GM06990 (cell line): ENCODE measurements at regions not wholly inside any gene's neighbourhood (a gene's known extent, or its start where the extent isn't known, plus 50 kb on each side); places are given as distances from the start of the nearest gene placed in this dataset.
A peak's percentile ranks its signal among the peaks of the same experiment; 100 is the strongest.

ENCODE experiments used
- DNase-seq: peaks from one replicate; pipeline ENCODE4 v3.0.0-alpha.2; 2011; ENCODE audit not compliant: insufficient read length; ENCODE audit errors: extremely low read depth
- H3K27me3 ChIP-seq: replicated peaks from 2 replicates; pipeline ENCODE4 v1.6.0; 2011; ENCODE audit warnings: low read length; ENCODE audit not compliant: control insufficient read depth, insufficient read depth
- H3K36me3 ChIP-seq: 2 replicates; pipeline ENCODE4 v1.5.1; 2011; ENCODE audit warnings: low read length; ENCODE audit not compliant: control insufficient read depth, insufficient read depth
- H3K4me3 ChIP-seq: replicated peaks from 2 replicates; pipeline ENCODE4 v1.5.1; 2011; ENCODE audit warnings: low read depth, mild to moderate bottlenecking, control low read depth, low read length
- TF ChIP-seq, protein P1 (sequence below): IDR thresholded peaks from 2 replicates; pipeline ENCODE4 v1.5.1; 2011; ENCODE audit warnings: low read length, control low read depth, mild to moderate bottlenecking, inconsistent platforms; ENCODE audit not compliant: insufficient read depth, poor library complexity, severe bottlenecking

DNA sequence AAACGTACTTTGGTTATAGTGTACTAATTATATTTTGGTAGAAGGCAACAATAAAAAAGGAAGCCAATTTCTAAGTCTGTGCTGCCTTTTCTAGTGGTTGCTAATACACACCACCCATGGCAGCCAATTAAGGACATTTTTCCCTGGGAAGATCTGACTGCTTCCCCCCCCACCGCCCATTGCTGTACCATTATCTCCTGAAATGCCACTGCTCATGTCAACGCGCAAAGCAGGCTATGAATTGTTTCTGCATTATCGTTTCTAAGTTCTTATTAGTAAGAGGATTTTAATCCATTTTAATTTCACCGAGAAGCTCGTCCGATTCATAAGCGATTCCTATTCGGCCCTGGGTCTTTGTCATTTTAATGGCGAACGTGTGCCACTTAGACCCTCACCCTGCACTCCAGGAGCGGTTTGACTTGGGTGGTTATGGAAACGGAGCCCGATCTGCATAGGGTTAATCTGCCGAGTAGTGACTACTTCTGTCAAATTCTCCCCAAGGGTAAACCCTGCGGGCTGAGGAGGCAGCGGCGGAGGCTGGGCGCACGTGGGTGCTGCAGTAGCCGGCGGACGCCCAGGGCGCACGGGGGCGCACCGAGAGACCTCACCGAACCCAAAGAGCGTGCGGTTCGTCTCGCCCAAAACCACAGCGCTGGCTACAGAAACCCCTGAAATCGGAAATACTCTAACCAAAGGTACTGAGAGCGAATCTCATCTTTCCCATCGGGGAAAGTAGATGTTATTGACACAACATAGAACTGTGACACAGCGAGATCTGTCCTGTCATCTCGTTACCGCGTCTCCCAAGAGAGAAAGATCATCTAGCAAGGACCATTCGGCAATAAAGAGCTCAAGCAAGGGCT is 55.8 kb upstream of the SHC3 start:
- no peaks in the 10 kb centered on the region for H3K36me3 ChIP-seq
- peak; percentile 67 for DNase-seq
- no peak overlapping the region for H3K4me3 ChIP-seq
- no peaks in the 10 kb centered on the region; the same call in 1 of the 2 replicates for H3K27me3 ChIP-seq
- TF ChIP-seq, protein P1, sequence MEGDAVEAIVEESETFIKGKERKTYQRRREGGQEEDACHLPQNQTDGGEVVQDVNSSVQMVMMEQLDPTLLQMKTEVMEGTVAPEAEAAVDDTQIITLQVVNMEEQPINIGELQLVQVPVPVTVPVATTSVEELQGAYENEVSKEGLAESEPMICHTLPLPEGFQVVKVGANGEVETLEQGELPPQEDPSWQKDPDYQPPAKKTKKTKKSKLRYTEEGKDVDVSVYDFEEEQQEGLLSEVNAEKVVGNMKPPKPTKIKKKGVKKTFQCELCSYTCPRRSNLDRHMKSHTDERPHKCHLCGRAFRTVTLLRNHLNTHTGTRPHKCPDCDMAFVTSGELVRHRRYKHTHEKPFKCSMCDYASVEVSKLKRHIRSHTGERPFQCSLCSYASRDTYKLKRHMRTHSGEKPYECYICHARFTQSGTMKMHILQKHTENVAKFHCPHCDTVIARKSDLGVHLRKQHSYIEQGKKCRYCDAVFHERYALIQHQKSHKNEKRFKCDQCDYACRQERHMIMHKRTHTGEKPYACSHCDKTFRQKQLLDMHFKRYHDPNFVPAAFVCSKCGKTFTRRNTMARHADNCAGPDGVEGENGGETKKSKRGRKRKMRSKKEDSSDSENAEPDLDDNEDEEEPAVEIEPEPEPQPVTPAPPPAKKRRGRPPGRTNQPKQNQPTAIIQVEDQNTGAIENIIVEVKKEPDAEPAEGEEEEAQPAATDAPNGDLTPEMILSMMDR: peak; percentile 46

DNA sequence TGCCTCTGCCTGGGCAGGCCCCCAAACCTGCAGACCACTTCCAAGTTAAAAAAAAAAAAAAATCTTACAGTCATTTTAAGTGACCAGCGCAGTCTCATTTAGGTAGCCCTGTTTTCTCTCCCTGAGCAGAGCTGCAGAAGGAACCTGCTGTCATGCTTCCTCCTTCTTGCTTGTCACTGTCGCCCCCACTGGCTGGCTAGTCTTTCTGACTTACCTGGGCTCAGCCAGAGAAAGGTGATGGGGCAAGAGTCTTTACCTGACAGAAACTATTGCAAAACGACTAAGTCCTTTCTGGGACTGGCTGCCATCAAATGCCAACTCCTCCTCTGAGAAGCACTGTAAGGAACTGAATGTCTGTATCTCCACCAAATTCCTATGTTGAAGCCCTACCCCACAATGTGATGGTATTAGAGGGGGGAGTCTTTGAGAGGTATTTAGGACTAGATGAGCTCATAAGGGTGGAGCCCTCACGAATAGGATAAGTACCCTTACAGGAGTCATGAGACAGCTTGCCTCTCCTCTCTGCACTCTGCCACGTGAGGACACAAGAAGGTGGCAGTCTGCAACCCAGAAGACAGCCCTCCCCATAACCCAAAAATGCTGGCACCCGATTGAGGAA is 58.4 kb upstream of the SHC3 start:
- Histone ChIP-seq H3K27me3 (no peaks in the 10 kb centered on the region; the same call in none of the 2 replicates), H3K36me3 (no peaks in the 10 kb centered on the region), H3K4me3 (no peak overlapping the region)
- TF ChIP-seq, protein P1: no peak
- DNase-seq: no peak

DNA sequence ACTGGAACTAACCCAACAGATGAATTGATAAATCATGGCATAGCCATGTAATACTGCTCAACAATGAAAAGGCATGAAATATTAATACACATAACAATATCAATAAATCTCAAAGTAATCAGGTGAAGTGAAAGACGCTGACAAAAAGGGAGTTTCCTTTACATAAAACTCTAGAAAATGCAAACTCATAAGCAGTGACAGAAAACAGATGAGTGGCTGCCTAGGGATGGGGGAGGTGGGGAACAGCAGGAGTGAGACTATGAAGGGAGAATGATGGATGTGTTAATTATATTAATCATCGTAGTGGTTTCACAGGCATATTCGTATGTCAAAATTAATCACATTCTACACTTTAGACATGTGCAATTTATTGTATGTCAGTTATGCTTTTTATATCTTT is 59.8 kb upstream of the SHC3 start:
- TF ChIP-seq, protein P1: no peak
- Histone ChIP-seq H3K4me3 (no peak overlapping the region), H3K36me3 (no peaks in the 10 kb centered on the region), H3K27me3 (no peaks in the 10 kb centered on the region; the same call in none of the 2 replicates)
- no peak for DNase-seq

GRCh38 chr9:89243296-89244061 is 64.9 kb upstream of the SHC3 start:
- Histone ChIP-seq H3K4me3 (no peak overlapping the region), H3K36me3 (no peaks in the 10 kb centered on the region), H3K27me3 (no peaks in the 10 kb centered on the region; the same call in 1 of the 2 replicates)
- TF ChIP-seq, protein P1: no peak
- DNase-seq: no peak

GRCh38 chr9:89246840-89247239 is 64.2 kb upstream of the CKS2 start:
- no peak overlapping the region for H3K4me3 ChIP-seq
- TF ChIP-seq, protein P1: no peak
- DNase-seq: no peak
- no peaks in the 10 kb centered on the region for H3K36me3 ChIP-seq
- H3K27me3 ChIP-seq: no peaks in the 10 kb centered on the region
